GM12891 (cell line): ENCODE measurements at regions not wholly inside any gene's neighbourhood (a gene's known extent, or its start where the extent isn't known, plus 50 kb on each side); places are given as distances from the start of the nearest gene placed in this dataset.

Experiments
- PAX5 ChIP-seq: IDR thresholded peaks from 2 replicates; pipeline ENCODE4 v1.6.1; 2011; ENCODE audit warnings: low read length, moderate library complexity, mild to moderate bottlenecking; ENCODE audit not compliant: insufficient read depth, severe bottlenecking
- POLR2A ChIP-seq: IDR thresholded peaks from 2 replicates; pipeline ENCODE4 v1.6.1; 2011; ENCODE audit warnings: low read depth, low read length, control low read depth
- POLR2AphosphoS5 ChIP-seq: IDR thresholded peaks from 2 replicates; pipeline ENCODE4 v1.6.1; 2011; ENCODE audit warnings: low read depth, low read length, control low read depth
- POU2F2 ChIP-seq: IDR thresholded peaks from 2 replicates; pipeline ENCODE4 v1.6.1; 2011; ENCODE audit warnings: low read depth, mild to moderate bottlenecking, control low read depth, low read length, moderate library complexity
- SPI1 ChIP-seq: IDR thresholded peaks from 2 replicates; pipeline ENCODE4 v1.6.1; 2011; ENCODE audit warnings: low read depth, low read length, control low read depth
- TAF1 ChIP-seq: IDR thresholded peaks from 2 replicates; pipeline ENCODE4 v1.6.1; 2011; ENCODE audit warnings: low read depth, low read length, control low read depth

GRCh38 chr3:94401466-94401865 is 338.6 kb downstream of the NSUN3 start:
- TF ChIP-seq POLR2A, result no peak
- TF ChIP-seq POLR2AphosphoS5, result no peak
- no peak for TF ChIP-seq PAX5
- TF ChIP-seq TAF1, result no peak
- no peak for TF ChIP-seq SPI1
- TF ChIP-seq POU2F2, result no peak
